Gastrocnemius medialis (tissue), 4 donors: ENCODE measurements at regions not wholly inside any gene's neighbourhood (a gene's known extent, or its start where the extent isn't known, plus 50 kb on each side); places are given as distances from the start of the nearest gene placed in this dataset.

Experiments
- ATAC-seq, 2 donors: fragments of 150-250 bp; one replicate each; pipeline ENCODE4 v1.9.1; 2016
- DNase-seq, 2 donors: peaks; one replicate each; pipeline ENCODE4 v3.0.0-alpha.2; 2019
- H3K27ac ChIP-seq, 4 donors: fragments of 200-600 bp; sonication (generic); 1 replicate in 1 of 4; 2 replicates in 3 of 4; pipeline ENCODE4 v1.5.1; 2016 to 2018; ENCODE audit warnings: mild to moderate bottlenecking in 2 of 4, moderate library complexity in 1 of 4
- H3K27me3 ChIP-seq, 3 donors: fragments of 200-600 bp; sonication (generic) in 2 of 3; 1 replicate in 1 of 3; 2 replicates in 2 of 3; pipeline versions ENCODE4 v1.5.1 to v1.6.0; 2016 to 2019; ENCODE audit warnings: mild to moderate bottlenecking in 1 of 3, moderate library complexity in 1 of 3
- H3K36me3 ChIP-seq, 2 donors: fragments of 200-600 bp; sonication (generic) in 1 of 2; one replicate each; pipeline ENCODE4 v1.5.1; 2017 to 2018
- H3K4me1 ChIP-seq, 2 donors: fragments of 200-600 bp; sonication (generic) in 1 of 2; one replicate each; pipeline ENCODE4 v1.5.1; 2016 to 2017; ENCODE audit warnings: mild to moderate bottlenecking in 2 of 2
- H3K4me3 ChIP-seq, 4 donors: fragments of 200-600 bp; sonication (generic) in 3 of 4; 1 replicate in 1 of 4; 2 replicates in 3 of 4; pipeline ENCODE4 v1.5.1; 2016 to 2019; ENCODE audit warnings: mild to moderate bottlenecking in 2 of 4
- H3K9me3 ChIP-seq, 3 donors: fragments of 200-600 bp; sonication (generic) in 2 of 3; 1 replicate in 1 of 3; 2 replicates in 2 of 3; pipeline ENCODE4 v1.5.1; 2016 to 2019
- CTCF ChIP-seq, 5 experiments: fragments of 450-650 bp in 3 of 5; fragments of 200-600 bp in 2 of 5; sonication (generic) in 2 of 5; IDR thresholded peaks in 4 of 5; conservative IDR thresholded peaks in 1 of 5; 1 replicate in 4 of 5; 2 replicates in 1 of 5; pipeline ENCODE4 v1.5.1; 2016 to 2019; ENCODE audit warnings: antibody characterized with exemption in 5 of 5, mild to moderate bottlenecking in 3 of 5, moderate library complexity in 3 of 5
- POLR2A ChIP-seq, 2 donors: fragments of 450-650 bp; IDR thresholded peaks; one replicate each; pipeline ENCODE4 v1.6.1; 2017; ENCODE audit warnings: antibody characterized with exemption in 2 of 2, mild to moderate bottlenecking in 2 of 2, moderate library complexity in 2 of 2
- in situ Hi-C, 4 donors: fragments of 200-750 bp; cut with MboI; loops; one replicate each; pipeline versions ENCODE4 v1.15.0 to v1.8.0; 2017; ENCODE audit warnings: low sequenced_read_pairs in 4 of 4
- intact Hi-C: fragments of 100-400 bp; cut with DNase I; formaldehyde crosslinking; loops from one replicate; pipeline ENCODE4 v1.15.1; 2023; ENCODE audit warnings: low total_unique reads

- Histone ChIP-seq H3K36me3 (no peaks in the 10 kb centered on the region), H3K9me3 (no peaks in the 10 kb centered on the region), H3K27me3 (no peaks in the 10 kb centered on the region), H3K27ac (no peak overlapping the region), H3K4me1 (peaks cover 0 to 3% of the 10 kb centered on the region in 2 donors), H3K4me3 (no peak overlapping the region)
- ATAC-seq (no peak), DNase-seq (no peak)
- in situ Hi-C loops (no loop called here), intact Hi-C loops (no loop called here)
- TF ChIP-seq CTCF (IDR thresholded peaks at IDR 0.05 in 4 of 5, conservative IDR thresholded peaks at IDR 0.05 in 1 of 5) (no peak), POLR2A (IDR thresholded peaks at IDR 0.05) (no peak)
Observed at GRCh38 chr12:68094645-68095395, 64.7 kb downstream of the IFNG start.

GRCh38 chr12:68094195-68094594 is 65.3 kb downstream of the IFNG start:
- in situ Hi-C loops (no loop called here), intact Hi-C loops (no loop called here)
- no peaks in the 10 kb centered on the region for H3K36me3 ChIP-seq
- no peak overlapping the region for H3K27ac ChIP-seq
- no peak overlapping the region for H3K4me3 ChIP-seq
- ATAC-seq (no peak), DNase-seq (no peak)
- no peaks in the 10 kb centered on the region for H3K9me3 ChIP-seq
- TF ChIP-seq POLR2A (IDR thresholded peaks at IDR 0.05) (no peak), CTCF (IDR thresholded peaks at IDR 0.05 in 4 of 5, conservative IDR thresholded peaks at IDR 0.05 in 1 of 5) (no peak)
- peaks cover 0 to 3% of the 10 kb centered on the region in 2 donors for H3K4me1 ChIP-seq
- no peaks in the 10 kb centered on the region for H3K27me3 ChIP-seq

GRCh38 chr12:68092976-68093375 is 66.6 kb downstream of the IFNG start:
- no peaks in the 10 kb centered on the region for H3K9me3 ChIP-seq
- no peak overlapping the region for H3K27ac ChIP-seq
- TF ChIP-seq POLR2A (IDR thresholded peaks at IDR 0.05): no peak
- H3K36me3 ChIP-seq: no peaks in the 10 kb centered on the region
- intact Hi-C loops (no loop called here), in situ Hi-C loops (no loop called here)
- H3K27me3 ChIP-seq: no peaks in the 10 kb centered on the region
- peaks cover 0 to 3% of the 10 kb centered on the region in 2 donors for H3K4me1 ChIP-seq
- no peak for DNase-seq
- H3K4me3 ChIP-seq: no peak overlapping the region
- no peak for ATAC-seq

- Histone ChIP-seq H3K4me3 (no peak overlapping the region), H3K27me3 (no peaks in the 10 kb centered on the region), H3K4me1 (peaks cover 0 to 3% of the 10 kb centered on the region in 2 donors), H3K27ac (no peak overlapping the region), H3K36me3 (no peaks in the 10 kb centered on the region), H3K9me3 (no peaks in the 10 kb centered on the region)
- no peak for TF ChIP-seq CTCF (IDR thresholded peaks at IDR 0.05 in 4 of 5, conservative IDR thresholded peaks at IDR 0.05 in 1 of 5)
- TF ChIP-seq POLR2A (IDR thresholded peaks at IDR 0.05): no peak
- in situ Hi-C loops (no loop called here), intact Hi-C loops (no loop called here)
- DNase-seq (no peak), ATAC-seq (no peak)
Observed at GRCh38 chr12:68089101-68089500, 70.4 kb downstream of the IFNG start.

- intact Hi-C loops (no loop called here), in situ Hi-C loops (no loop called here)
- TF ChIP-seq POLR2A (IDR thresholded peaks at IDR 0.05) (no peak), CTCF (IDR thresholded peaks at IDR 0.05 in 4 of 5, conservative IDR thresholded peaks at IDR 0.05 in 1 of 5) (no peak)
- Histone ChIP-seq H3K9me3 (no peaks in the 10 kb centered on the region), H3K36me3 (no peaks in the 10 kb centered on the region), H3K27me3 (no peaks in the 10 kb centered on the region), H3K4me1 (no peaks in the 10 kb centered on the region), H3K27ac (no peak overlapping the region), H3K4me3 (no peak overlapping the region)
- DNase-seq (no peak), ATAC-seq (no peak)
Observed at GRCh38 chr12:68086019-68086603, 73.4 kb downstream of the IFNG start.
